ENCODE measurements at regions not wholly inside any gene's neighbourhood (a gene's known extent, or its start where the extent isn't known, plus 50 kb on each side); places are given as distances from the start of the nearest gene placed in this dataset.

- Histone ChIP-seq H3K9ac (ENCODE audit: insufficient read depth, low read length, poor library complexity, severe bottlenecking) (no peak overlapping the region), H3K79me2 (ENCODE audit: insufficient read depth, low read length) (no peaks in the 10 kb centered on the region), H3K9me3 (replicated peaks in 1 of 2; ENCODE audit: control insufficient read depth in 1 of 2, insufficient read depth in 1 of 2, low read length in 2 of 2) (peaks cover 1 to 3% of the 10 kb centered on the region in 2 donors), H3K4me3 (replicated peaks in 1 of 3; ENCODE audit: low read depth in 2 of 3, low read length in 3 of 3) (no peak overlapping the region), H4K20me1 (ENCODE audit: insufficient read depth, low read length) (no peaks in the 10 kb centered on the region), H3K4me2 (replicated peaks; ENCODE audit: extremely low read depth, low read length, poor library complexity, severe bottlenecking) (no peak overlapping the region), H2AFZ (ENCODE audit: insufficient read depth, low read depth, low read length, poor library complexity, severe bottlenecking) (no peak overlapping the region), H3K36me3 (replicated peaks in 1 of 2; ENCODE audit: control insufficient read depth in 1 of 2, insufficient read depth in 2 of 2, low read length in 2 of 2) (no peaks in the 10 kb centered on the region), H3K27me3 (ENCODE audit: control insufficient read depth in 2 of 2, insufficient read depth in 2 of 2, low read length in 2 of 2) (no peaks in the 10 kb centered on the region), H3K4me1 (ENCODE audit: control insufficient read depth in 1 of 2, insufficient read depth in 2 of 2, low read length in 2 of 2) (no peaks in the 10 kb centered on the region), H3K27ac (ENCODE audit: low read depth in 1 of 2, low read length in 2 of 2) (no peak overlapping the region)
- peaks cover 0 to 12% (median 5%) of the 10 kb centered on the region in 7 donors for H3K9me3 Mint-ChIP-seq
- intact Hi-C loops (cut with micrococcal nuclease) = loop anchor here in 1 of 2 donors (10.0 kb wide), 1 partner anchor 1175 kb away; no protein-coding TSS in a partner anchor
- H3K27ac Mint-ChIP-seq = no peak overlapping the region
- no peaks in the 10 kb centered on the region for H3K36me3 Mint-ChIP-seq
- 80% methylated on average over 1 of the region's 4 CpGs for WGBS (ENCODE audit: insufficient coverage)
- no peak for DNase-seq
- peaks cover 0 to 1% (median 0%) of the 10 kb centered on the region in 3 donors for H3K27me3 Mint-ChIP-seq (ENCODE audit: low read depth in 3 of 3)
- no peak for TF ChIP-seq CTCF (IDR thresholded peaks at IDR 0.05)
- no peaks in the 10 kb centered on the region for H3K4me1 Mint-ChIP-seq
- H3K4me3 Mint-ChIP-seq = no peak overlapping the region
Observed at GRCh38 chr4:187499956-187500355, 495.6 kb upstream of the ZFP42 start.

DNA sequence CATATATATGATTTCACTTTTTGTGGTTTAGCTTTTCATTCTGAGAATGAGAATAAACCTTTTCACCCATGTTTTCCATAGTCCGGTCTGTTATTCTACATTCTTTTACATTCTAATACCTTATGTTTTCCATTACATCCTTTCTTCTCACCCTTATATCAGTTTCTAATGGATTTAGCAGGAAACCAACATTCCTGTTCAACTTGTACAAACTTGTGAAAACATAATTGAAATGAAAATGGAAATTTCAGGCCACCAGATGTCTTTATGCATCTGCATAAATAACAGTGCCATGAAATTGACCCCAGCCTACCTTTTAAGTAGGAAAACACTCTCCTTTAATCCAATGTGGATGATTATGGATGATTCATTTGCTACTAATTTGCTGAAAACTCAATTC lies 494.8 kb upstream of the ZFP42 start:
- Histone ChIP-seq H2AFZ (ENCODE audit: insufficient read depth, low read depth, low read length, poor library complexity, severe bottlenecking) (no peak overlapping the region), H3K36me3 (replicated peaks in 1 of 2; ENCODE audit: control insufficient read depth in 1 of 2, insufficient read depth in 2 of 2, low read length in 2 of 2) (no peaks in the 10 kb centered on the region), H3K9me3 (replicated peaks in 1 of 2; ENCODE audit: control insufficient read depth in 1 of 2, insufficient read depth in 1 of 2, low read length in 2 of 2) (peaks cover 3 to 8% of the 10 kb centered on the region in 2 donors), H3K4me1 (ENCODE audit: control insufficient read depth in 1 of 2, insufficient read depth in 2 of 2, low read length in 2 of 2) (no peaks in the 10 kb centered on the region), H3K9ac (ENCODE audit: insufficient read depth, low read length, poor library complexity, severe bottlenecking) (no peak overlapping the region), H3K79me2 (ENCODE audit: insufficient read depth, low read length) (no peaks in the 10 kb centered on the region), H3K27ac (ENCODE audit: low read depth in 1 of 2, low read length in 2 of 2) (no peak overlapping the region), H3K27me3 (ENCODE audit: control insufficient read depth in 2 of 2, insufficient read depth in 2 of 2, low read length in 2 of 2) (no peaks in the 10 kb centered on the region), H3K4me3 (replicated peaks in 1 of 3; ENCODE audit: low read depth in 2 of 3, low read length in 3 of 3) (no peak overlapping the region), H4K20me1 (ENCODE audit: insufficient read depth, low read length) (no peaks in the 10 kb centered on the region), H3K4me2 (replicated peaks; ENCODE audit: extremely low read depth, low read length, poor library complexity, severe bottlenecking) (no peak overlapping the region)
- intact Hi-C loops (cut with micrococcal nuclease) = loop anchor here in 1 of 2 donors (10.0 kb wide), 1 partner anchor 1176 kb away; no protein-coding TSS in a partner anchor
- no peak for TF ChIP-seq CTCF (IDR thresholded peaks at IDR 0.05)
- WGBS (ENCODE audit: insufficient coverage) = no CpG with 5 or more reads among the region's 1 CpG
- DNase-seq = no peak
- H3K27me3 Mint-ChIP-seq (ENCODE audit: low read depth in 3 of 3) = peaks cover 0 to 1% (median 0%) of the 10 kb centered on the region in 3 donors
- H3K4me1 Mint-ChIP-seq = no peaks in the 10 kb centered on the region
- peaks cover 0 to 14% (median 8%) of the 10 kb centered on the region in 7 donors for H3K9me3 Mint-ChIP-seq
- H3K4me3 Mint-ChIP-seq = no peak overlapping the region
- H3K27ac Mint-ChIP-seq = no peak overlapping the region
- H3K36me3 Mint-ChIP-seq = no peaks in the 10 kb centered on the region
